Glutamatergic neuron (in vitro differentiated cells): ENCODE measurements at regions not wholly inside any gene's neighbourhood (a gene's known extent, or its start where the extent isn't known, plus 50 kb on each side); places are given as distances from the start of the nearest gene placed in this dataset.
A peak's percentile ranks its signal among the peaks of the same experiment; 100 is the strongest.
"Not testable (repeated sequence)": the region's sequence is repeated elsewhere in the genome, so short reads cannot be mapped to it uniquely, and the experiment has no call there.

Experiments used
- DNase-seq: peaks from one replicate; pipeline ENCODE4 v3.0.0; 2022
- H3K27ac Mint-ChIP-seq: one replicate; pipeline ENCODE4 v1.8.0; 2020; ENCODE audit warnings: mild to moderate bottlenecking, mixed read lengths, inconsistent platforms; ENCODE audit not compliant: unreplicated experiment
- H3K27me3 Mint-ChIP-seq: one replicate; pipeline ENCODE4 v1.8.0; 2020; ENCODE audit warnings: mild to moderate bottlenecking, moderate library complexity, mixed read lengths, inconsistent platforms; ENCODE audit not compliant: unreplicated experiment
- H3K36me3 Mint-ChIP-seq: one replicate; pipeline ENCODE4 v1.8.0; 2020; ENCODE audit warnings: mild to moderate bottlenecking, mixed read lengths, inconsistent platforms; ENCODE audit not compliant: unreplicated experiment
- H3K4me1 Mint-ChIP-seq: one replicate; pipeline ENCODE4 v1.8.0; 2020; ENCODE audit warnings: mild to moderate bottlenecking, low read depth, mixed read lengths, inconsistent platforms; ENCODE audit not compliant: unreplicated experiment
- H3K4me3 Mint-ChIP-seq: one replicate; pipeline ENCODE4 v1.8.0; 2020; ENCODE audit warnings: mild to moderate bottlenecking, mixed read lengths, inconsistent platforms; ENCODE audit not compliant: unreplicated experiment
- H3K9me3 Mint-ChIP-seq: one replicate; pipeline ENCODE4 v1.8.0; 2020; ENCODE audit warnings: mild to moderate bottlenecking, moderate library complexity, mixed read lengths, inconsistent platforms; ENCODE audit not compliant: unreplicated experiment
- TF ChIP-seq, protein P1 (sequence below): fragments of 200-600 bp; sonication (generic); IDR thresholded peaks from one replicate; pipeline ENCODE4 v1.5.0; 2021; ENCODE audit not compliant: partially characterized antibody, unreplicated experiment

DNA sequence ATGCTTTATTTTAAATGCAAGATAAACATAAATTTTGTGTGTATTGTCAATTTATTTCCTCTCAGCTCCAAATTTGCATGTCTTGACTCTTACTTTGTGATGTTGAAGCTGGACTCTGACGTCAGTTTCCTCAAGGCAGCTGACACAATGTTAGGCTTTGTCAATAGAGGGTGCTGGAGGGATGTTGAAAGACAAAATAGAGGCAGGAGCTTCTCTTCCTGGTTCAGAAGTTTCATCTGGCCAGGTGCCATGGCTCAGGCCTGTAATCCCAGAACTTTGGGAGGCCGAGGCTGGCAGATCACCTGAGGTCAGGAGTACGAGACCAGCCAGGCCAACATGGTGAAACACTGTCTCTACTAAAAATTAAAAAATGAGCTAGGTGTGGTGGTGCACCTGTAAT is 408.6 kb downstream of the GBE1 start:
- DNase-seq, result no peak
- no peak overlapping the region for H3K27ac Mint-ChIP-seq

DNA sequence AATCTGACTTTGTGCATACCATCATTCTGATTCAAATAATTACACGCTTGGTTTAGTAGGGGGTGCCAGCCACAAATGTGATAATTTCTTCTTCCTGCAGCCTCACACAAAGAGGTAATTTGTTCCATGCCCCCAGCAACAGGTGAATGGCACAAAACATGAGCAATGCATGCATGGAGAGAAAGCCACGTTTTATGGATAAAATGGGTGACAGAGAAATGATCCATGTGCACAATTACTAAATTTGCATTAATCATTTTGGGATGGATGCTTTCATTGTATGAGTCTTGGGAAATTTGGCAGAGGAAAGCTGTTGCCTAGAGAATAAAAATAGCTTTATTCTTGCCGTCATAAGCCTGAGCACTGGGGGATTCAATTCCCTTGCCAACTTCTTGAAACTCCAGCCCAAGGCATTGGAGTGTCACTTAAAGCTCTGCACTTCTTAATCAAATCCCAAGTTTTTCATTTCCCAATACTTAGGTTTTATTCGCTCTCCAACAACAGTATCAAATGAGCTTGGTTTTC is 411.6 kb downstream of the GBE1 start:
- no peak overlapping the region for H3K4me3 Mint-ChIP-seq
- no peak for DNase-seq
- no peaks in the 10 kb centered on the region for H3K9me3 Mint-ChIP-seq
- no peaks in the 10 kb centered on the region for H3K27me3 Mint-ChIP-seq
- H3K4me1 Mint-ChIP-seq, result no peaks in the 10 kb centered on the region
- H3K36me3 Mint-ChIP-seq, result no peaks in the 10 kb centered on the region
- TF ChIP-seq, protein P1, sequence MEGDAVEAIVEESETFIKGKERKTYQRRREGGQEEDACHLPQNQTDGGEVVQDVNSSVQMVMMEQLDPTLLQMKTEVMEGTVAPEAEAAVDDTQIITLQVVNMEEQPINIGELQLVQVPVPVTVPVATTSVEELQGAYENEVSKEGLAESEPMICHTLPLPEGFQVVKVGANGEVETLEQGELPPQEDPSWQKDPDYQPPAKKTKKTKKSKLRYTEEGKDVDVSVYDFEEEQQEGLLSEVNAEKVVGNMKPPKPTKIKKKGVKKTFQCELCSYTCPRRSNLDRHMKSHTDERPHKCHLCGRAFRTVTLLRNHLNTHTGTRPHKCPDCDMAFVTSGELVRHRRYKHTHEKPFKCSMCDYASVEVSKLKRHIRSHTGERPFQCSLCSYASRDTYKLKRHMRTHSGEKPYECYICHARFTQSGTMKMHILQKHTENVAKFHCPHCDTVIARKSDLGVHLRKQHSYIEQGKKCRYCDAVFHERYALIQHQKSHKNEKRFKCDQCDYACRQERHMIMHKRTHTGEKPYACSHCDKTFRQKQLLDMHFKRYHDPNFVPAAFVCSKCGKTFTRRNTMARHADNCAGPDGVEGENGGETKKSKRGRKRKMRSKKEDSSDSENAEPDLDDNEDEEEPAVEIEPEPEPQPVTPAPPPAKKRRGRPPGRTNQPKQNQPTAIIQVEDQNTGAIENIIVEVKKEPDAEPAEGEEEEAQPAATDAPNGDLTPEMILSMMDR, result no peak
- no peak overlapping the region for H3K27ac Mint-ChIP-seq

More for the DNA sequence above, 408.6 kb downstream of the GBE1 start:
- Mint-ChIP-seq H3K9me3 (no peaks in the 10 kb centered on the region), H3K4me3 (no peak overlapping the region), H3K36me3 (no peaks in the 10 kb centered on the region), H3K27me3 (no peaks in the 10 kb centered on the region), H3K4me1 (no peaks in the 10 kb centered on the region)
- TF ChIP-seq, protein P1, result no peak

DNA sequence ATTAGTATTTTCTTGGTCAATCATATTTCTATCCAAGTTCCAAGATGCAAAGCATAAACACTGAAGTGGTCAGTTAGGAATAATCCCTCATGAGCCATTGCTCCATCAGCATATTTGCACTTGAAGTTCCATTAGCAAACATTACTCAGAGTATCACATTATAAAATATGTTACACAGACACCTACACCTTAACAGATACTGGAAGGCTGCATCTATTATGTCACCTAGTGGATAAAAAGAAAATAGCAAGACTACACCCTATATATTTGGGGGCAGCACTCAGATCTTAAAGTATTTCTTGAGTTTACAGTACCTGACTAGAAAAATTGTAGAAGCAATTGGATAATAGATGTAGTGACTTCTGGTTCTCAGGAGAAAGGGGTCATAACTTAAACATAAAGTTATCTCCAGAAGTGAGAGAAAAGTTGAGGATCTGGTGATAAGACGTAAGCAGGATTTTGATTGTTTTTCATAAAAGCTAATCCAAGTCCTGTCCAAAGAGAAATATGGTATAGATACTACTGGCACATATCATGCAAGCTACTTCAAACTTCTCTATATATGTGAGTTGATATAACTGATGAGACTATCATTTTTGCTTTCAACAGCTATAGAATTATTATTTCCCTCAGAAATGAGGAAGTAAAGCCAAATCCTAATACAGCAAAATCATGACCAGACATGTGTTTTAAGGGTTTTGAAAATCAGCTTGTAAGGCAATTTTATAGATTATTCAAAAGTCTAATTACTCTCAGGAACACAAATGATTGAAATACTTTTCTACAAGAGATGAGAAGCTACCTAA is 422.2 kb downstream of the GBE1 start:
- H3K27me3 Mint-ChIP-seq, result no peaks in the 10 kb centered on the region
- H3K27ac Mint-ChIP-seq, result no peak overlapping the region
- no peak for DNase-seq
- H3K9me3 Mint-ChIP-seq, result no peaks in the 10 kb centered on the region
- no peaks in the 10 kb centered on the region for H3K4me1 Mint-ChIP-seq
- TF ChIP-seq, protein P1, result peak; percentile 73
- H3K4me3 Mint-ChIP-seq, result no peak overlapping the region
- H3K36me3 Mint-ChIP-seq, result no peaks in the 10 kb centered on the region

DNA sequence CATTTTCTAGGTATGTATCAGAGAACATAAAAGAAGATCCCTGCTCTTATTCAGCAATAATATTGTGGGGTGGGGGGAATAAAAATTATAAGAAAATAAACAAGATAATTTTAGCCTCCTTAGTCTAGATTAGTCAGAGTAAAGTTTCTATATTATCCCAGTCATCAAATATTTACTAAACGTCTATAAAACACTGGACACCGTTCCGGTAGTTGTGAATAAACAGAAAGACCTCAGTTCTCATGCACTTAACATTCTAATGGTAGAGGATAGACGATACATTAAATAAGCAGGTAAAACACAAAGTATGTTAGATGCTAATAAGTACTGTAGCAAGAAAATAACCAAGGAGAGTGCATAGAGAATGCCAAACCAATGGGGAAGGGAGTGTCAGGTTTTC is 425.0 kb downstream of the GBE1 start:
- Mint-ChIP-seq H3K4me1 (no peaks in the 10 kb centered on the region), H3K9me3 (no peaks in the 10 kb centered on the region), H3K27ac (no peak overlapping the region), H3K27me3 (no peaks in the 10 kb centered on the region), H3K4me3 (no peak overlapping the region), H3K36me3 (no peaks in the 10 kb centered on the region)
- TF ChIP-seq, protein P1, result no peak
- no peak for DNase-seq

DNA sequence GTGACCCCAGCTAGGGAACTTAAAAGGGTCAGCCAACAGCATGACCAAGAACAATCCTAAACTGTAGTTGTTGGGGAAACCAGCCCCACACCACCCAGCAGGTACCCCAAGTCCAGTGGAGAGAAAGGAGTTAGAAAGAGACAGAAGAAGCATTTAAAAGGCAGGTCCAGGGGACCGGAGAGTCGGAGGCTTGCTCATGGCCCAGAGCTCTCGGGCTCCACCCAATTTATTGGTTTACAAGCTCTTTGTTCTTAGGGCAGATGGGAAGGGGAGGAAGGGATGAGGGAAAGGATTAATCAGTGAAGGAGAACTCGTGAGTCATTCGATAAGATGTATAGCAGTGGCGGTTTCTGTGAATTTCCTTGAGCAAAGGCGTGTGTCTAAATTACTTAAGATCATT is 431.6 kb downstream of the GBE1 start:
- not testable (repeated sequence) for H3K9me3 Mint-ChIP-seq, H3K4me3 Mint-ChIP-seq, DNase-seq, H3K27ac Mint-ChIP-seq, H3K27me3 Mint-ChIP-seq, H3K36me3 Mint-ChIP-seq, H3K4me1 Mint-ChIP-seq
